Stimulated activated CD8-positive, alpha-beta memory T cell treated with anti-CD3 and anti-CD28 coated beads, Interleukin-15, amount 100 ng/mL, for 48 hours (primary cell): ENCODE measurements at regions not wholly inside any gene's neighbourhood (a gene's known extent, or its start where the extent isn't known, plus 50 kb on each side); places are given as distances from the start of the nearest gene placed in this dataset.
"Not testable (repeated sequence)": the region's sequence is repeated elsewhere in the genome, so short reads cannot be mapped to it uniquely, and the experiment has no call there.

Experiments used
- DNase-seq, 2 donors: peaks; one replicate each; pipeline ENCODE4 v3.0.0-alpha.2; 2020; ENCODE audit warnings: low read depth in 2 of 2

- DNase-seq = no peak
Measured at GRCh38 chr10:27344568-27345454, 104.2 kb upstream of the ACBD5 start.

GRCh38 chr10:27341001-27341400, 100.4 kb upstream of the ACBD5 start:
- DNase-seq = no peak

DNA sequence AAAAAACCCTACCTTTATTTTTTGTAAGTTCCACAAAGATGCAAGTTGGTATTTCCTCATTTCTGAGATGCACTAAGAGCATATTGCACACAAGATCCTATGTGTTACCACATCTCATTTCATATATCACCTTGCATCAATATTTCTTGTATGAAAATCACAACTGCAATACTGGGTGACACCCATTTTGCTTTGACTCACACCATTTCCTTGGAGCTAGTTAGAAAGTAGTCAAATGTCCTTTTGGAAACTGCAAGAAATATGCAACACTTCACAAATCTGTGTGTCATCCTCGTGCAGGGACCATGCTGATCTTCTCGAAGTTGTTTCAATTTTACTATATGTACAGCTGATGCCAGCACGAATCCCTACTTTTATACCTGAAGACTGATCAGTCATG, 94.6 kb upstream of the ACBD5 start:
- not testable (repeated sequence) for DNase-seq

DNA sequence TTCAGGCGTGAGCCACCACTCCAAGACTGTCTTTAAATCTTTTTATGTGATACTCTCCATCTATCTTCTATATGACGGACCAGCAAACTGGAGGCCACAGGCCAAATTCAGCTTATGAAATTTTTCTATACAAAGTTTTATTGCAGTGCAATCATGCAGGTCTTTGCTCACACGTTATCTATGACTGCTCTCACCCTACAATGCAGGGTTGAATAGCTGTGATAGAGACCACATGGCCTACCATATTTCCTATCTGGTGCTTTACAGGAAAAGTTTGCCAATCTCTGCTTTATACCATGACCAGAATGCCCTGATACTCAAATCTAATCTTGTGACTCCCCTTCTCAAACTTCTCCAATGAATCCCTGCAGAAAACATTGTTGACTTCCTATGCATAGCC, 89.5 kb upstream of the ACBD5 start:
- no peak for DNase-seq

- DNase-seq = no peak
Measured at GRCh38 chr10:27328946-27329345, 88.3 kb upstream of the ACBD5 start.

DNA sequence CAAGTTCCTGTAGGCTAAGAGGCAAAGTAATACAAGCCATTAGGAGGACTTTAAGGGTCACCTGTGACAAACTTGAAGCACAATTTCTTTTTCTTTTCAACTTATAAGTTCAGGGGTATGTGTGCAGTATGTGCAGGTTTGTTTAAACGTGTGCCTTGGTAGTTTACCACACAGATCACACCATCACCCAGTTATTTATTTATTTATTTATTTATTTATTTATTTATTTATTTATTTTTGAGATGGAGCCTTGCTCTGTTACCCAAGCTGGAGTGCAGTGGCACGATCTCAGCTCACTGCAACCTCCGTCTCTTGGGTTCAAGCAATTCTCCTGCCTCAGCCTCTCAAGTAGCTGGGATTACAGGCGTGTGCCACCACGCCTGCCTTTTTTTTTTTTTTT, 86.2 kb upstream of the ACBD5 start:
- DNase-seq = not testable (repeated sequence)

GRCh38 chr10:27319752-27320431, 79.3 kb upstream of the ACBD5 start:
- DNase-seq = peak; percentile 3 to 38

DNA sequence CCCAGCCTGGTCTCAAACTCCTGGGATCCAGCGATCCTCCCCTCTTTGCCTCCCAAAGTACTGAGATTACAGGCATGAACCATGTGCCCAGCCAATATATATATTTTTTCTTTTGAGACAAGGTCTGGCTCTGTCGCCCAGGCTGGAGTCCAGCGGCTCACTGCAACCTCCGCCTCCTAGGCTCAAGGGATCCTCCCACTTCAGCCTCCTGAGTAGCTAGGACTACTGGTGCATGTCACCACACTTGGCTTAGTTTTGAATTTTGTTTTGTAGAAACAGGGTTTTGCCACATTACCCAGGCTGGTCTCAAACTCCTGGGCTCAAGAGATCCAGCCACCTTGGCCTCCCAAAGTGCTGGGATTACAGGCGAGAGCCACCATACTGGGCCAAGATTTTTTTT, 78.5 kb upstream of the ACBD5 start:
- DNase-seq = not testable (repeated sequence)

- DNase-seq = not testable (repeated sequence)
Measured at GRCh38 chr10:27315082-27315481, 74.5 kb upstream of the ACBD5 start.

DNA sequence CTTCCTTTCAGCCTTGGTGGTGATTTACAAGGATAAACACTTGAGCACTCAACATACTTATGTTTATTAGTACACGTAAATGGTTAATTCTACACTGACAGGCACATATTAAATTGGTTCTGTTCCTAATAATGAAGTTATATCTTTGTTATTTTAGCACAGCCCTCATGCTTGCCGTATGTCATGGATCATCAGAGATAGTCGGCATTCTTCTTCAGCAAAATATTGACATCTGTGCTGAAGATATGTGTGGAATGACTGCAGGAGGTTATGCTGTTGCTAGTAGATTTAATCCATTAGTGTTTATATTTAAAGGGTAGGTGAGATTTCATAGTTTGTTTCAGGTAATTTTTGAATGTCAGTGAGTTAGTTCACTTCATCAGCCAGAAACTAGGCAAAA, 73.0 kb upstream of the ACBD5 start:
- DNase-seq = not testable (repeated sequence)

- no peak for DNase-seq
Measured at GRCh38 chr10:27312854-27313253, 72.3 kb upstream of the ACBD5 start.

DNA sequence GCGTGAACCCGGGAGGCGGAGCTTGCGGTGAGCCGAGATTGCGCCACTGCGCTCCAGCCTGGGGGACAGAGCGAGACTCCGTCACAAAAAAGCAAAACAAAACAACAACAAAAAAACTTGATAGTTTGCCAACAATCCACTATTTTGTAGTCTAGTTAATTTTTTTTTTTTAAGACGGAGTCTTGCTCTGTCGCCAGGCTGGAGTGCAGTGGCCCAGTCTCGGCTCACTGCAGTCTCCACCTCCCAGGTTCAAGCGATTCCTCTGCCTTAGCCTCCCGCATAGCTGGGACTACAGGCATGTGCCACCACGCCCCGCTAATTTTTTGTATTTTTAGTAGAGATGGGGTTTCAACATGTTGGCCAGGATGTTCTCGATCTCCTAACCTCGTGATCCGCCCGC, 71.2 kb upstream of the ACBD5 start:
- not testable (repeated sequence) for DNase-seq

DNA sequence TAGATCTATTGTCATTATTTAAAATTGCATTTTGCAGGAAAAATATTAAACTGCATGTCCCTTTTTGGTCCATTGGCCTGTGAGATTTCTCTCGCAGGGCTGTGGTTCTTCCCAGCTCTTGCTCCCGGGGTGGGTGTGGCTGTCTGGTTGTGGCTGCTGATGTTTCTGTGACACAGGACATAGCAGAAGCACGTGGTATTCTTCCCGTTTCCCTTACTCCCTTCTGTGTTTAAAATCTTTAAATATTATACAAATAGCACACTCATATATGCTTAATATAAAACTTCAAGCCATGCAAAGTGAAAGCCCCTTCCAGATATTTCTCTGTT, 57.9 kb upstream of the ACBD5 start:
- not testable (repeated sequence) for DNase-seq

GRCh38 chr10:27297844-27298521, 57.4 kb upstream of the ACBD5 start:
- no peak for DNase-seq

DNA sequence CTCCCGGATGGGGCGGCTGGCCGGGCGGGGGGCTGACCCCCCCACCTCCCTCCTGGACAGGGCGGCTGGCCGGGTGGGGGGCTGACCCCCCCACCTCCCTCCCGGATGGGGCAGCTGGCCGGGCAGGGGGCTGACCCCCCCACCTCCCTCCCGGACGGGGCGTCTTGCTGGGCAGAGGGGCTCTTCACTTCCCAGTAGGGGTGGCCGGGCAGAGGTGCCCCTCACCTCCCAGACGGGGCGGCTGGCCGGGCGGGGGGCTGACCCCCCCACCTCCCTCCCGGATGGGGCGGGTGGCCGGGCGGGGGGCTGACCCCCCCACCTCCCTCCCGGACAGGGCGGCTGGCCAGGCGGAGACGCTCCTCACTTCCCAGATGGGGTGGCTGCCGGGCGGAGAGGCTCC, 55.7 kb upstream of the ACBD5 start:
- DNase-seq = not testable (repeated sequence)

GRCh38 chr10:27291253-27291895, 50.8 kb upstream of the ACBD5 start:
- DNase-seq = not testable (repeated sequence)
